ENCODE measurements at regions not wholly inside any gene's neighbourhood (a gene's known extent, or its start where the extent isn't known, plus 50 kb on each side); places are given as distances from the start of the nearest gene placed in this dataset.

DNA sequence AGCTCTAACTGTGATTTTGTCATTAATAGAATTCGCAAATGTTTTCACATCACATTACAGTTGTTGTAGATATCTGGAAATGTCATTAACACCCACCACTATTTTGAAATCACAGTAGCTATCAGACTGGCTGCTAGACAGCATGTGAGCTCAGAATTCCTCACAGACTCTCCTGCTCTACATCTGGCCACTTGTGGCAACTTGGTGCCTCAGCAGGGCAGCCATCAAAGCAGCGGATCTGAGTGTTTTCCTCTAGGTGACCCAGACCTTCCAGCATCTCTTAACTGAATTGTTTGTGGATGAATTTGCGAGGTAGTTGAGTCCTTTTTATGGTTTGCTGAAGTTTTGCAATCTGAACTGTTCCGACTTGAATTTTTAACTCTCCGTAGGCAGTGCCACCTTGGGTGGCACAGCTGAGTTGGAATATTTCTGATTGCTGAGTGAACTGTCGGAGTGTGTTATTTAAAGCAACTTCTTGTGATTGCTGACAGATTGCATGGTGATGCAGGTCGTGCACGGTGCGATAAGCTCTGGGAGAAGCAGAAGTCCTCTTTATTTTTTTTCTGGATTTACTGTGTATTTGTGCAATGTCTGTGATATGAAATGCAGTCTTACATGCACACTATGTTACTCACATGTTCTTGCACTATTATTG lies 114.0 kb upstream of the PLET1 start:
- H3K27me3 Mint-ChIP-seq, result peaks cover 0 to 9% (median 0%) of the 10 kb centered on the region in 5 donors
- H3K27ac ChIP-seq (ENCODE audit: low read depth, low read length), result no peak overlapping the region
- intact Hi-C loops (cut with micrococcal nuclease), result no loop called here
- H3K4me1 ChIP-seq (ENCODE audit: control insufficient read depth in 2 of 2, insufficient read depth in 2 of 2, low read length in 2 of 2), result no peaks in the 10 kb centered on the region
- no peak overlapping the region for H3K27ac Mint-ChIP-seq
- H3K4me1 Mint-ChIP-seq, result peaks cover 0 to 1% (median 0%) of the 10 kb centered on the region in 7 donors
- no peak for DNase-seq
- no peaks in the 10 kb centered on the region for H3K9me3 ChIP-seq (ENCODE audit: control insufficient read depth in 2 of 3, low read length in 3 of 3)
- ATAC-seq, result no peak
- H3K9me3 Mint-ChIP-seq, result peaks cover 0 to 4% (median 0%) of the 10 kb centered on the region in 11 donors
- CTCF ChIA-PET, result no interaction called here
- H3K4me3 Mint-ChIP-seq, result no peak overlapping the region
- no peak overlapping the region for H3K4me3 ChIP-seq (ENCODE audit: low read length)
- peaks cover 0 to 8% (median 0%) of the 10 kb centered on the region in 5 donors for H3K36me3 Mint-ChIP-seq
- no peaks in the 10 kb centered on the region for H3K27me3 ChIP-seq (ENCODE audit: control insufficient read depth in 2 of 2, insufficient read depth in 2 of 2, low read length in 2 of 2)
- POLR2A ChIA-PET, result no interaction called here
- no peaks in the 10 kb centered on the region for H3K36me3 ChIP-seq (ENCODE audit: control insufficient read depth in 2 of 3, insufficient read depth in 3 of 3, low read length in 3 of 3)

DNA sequence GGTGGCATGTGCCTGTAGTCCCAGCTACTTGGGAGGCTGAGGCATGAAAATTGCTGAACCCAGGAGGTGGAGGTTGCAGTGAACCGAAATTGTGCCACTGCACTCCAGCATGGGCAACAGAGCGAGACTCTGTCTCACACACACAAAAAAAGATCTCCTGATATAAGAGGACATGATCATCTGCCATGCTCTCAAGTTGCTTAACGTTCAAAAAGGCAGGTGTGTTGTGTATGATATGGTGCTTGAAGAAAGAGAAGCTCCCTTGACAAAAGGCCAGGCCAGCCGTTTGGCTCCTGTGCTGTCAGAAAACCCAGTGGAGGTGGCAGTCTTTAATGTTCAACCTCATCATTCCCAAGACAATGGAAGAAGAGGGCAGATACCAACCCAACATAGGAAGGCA lies 117.3 kb upstream of the PLET1 start:
- DNase-seq (no peak), ATAC-seq (no peak)
- Mint-ChIP-seq H3K27ac (no peak overlapping the region), H3K36me3 (peaks cover 0 to 4% (median 0%) of the 10 kb centered on the region in 5 donors), H3K27me3 (peaks cover 0 to 4% (median 0%) of the 10 kb centered on the region in 5 donors), H3K4me3 (no peak overlapping the region), H3K9me3 (peaks cover 0 to 3% (median 0%) of the 10 kb centered on the region in 11 donors), H3K4me1 (no peaks in the 10 kb centered on the region)
- no peaks in the 10 kb centered on the region for H3K36me3 ChIP-seq (ENCODE audit: control insufficient read depth in 2 of 3, insufficient read depth in 3 of 3, low read length in 3 of 3)
- ChIA-PET CTCF (no interaction called here), POLR2A (no interaction called here)
- H3K27me3 ChIP-seq (ENCODE audit: control insufficient read depth in 2 of 2, insufficient read depth in 2 of 2, low read length in 2 of 2), result no peaks in the 10 kb centered on the region
- intact Hi-C loops (cut with micrococcal nuclease), result no loop called here
- no peak overlapping the region for H3K27ac ChIP-seq (ENCODE audit: low read depth, low read length)
- H3K4me3 ChIP-seq (ENCODE audit: low read length), result no peak overlapping the region
- no peaks in the 10 kb centered on the region for H3K9me3 ChIP-seq (ENCODE audit: control insufficient read depth in 2 of 3, low read length in 3 of 3)
- no peaks in the 10 kb centered on the region for H3K4me1 ChIP-seq (ENCODE audit: control insufficient read depth in 2 of 2, insufficient read depth in 2 of 2, low read length in 2 of 2)

DNA sequence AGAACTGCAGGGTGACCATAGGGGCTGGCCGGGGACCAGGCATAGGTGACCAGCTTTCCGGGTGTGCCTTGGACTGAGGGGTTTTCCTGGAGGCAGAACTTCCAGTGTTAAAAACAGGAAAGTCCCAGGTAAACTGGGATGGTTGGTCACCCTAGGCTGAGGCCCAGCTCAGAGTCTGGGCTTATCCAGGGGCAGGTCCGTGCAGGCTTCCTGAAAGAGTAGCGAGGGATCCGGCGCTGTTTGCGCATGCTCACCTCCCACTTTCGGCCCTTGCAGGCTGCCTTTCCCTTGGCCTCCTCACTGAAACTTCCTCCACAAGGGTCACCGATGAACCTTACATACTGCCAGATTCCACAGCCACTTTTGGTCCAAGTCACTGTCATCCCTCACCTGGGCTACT lies 119.8 kb upstream of the PLET1 start:
- ATAC-seq (no peak), DNase-seq (no peak)
- no peak overlapping the region for H3K4me3 ChIP-seq (ENCODE audit: low read length)
- H3K36me3 ChIP-seq (ENCODE audit: control insufficient read depth in 2 of 3, insufficient read depth in 3 of 3, low read length in 3 of 3), result no peaks in the 10 kb centered on the region
- no peak overlapping the region for H3K27ac ChIP-seq (ENCODE audit: low read depth, low read length)
- H3K27ac Mint-ChIP-seq, result no peak overlapping the region
- no peaks in the 10 kb centered on the region for H3K36me3 Mint-ChIP-seq
- H3K27me3 ChIP-seq (ENCODE audit: control insufficient read depth in 2 of 2, insufficient read depth in 2 of 2, low read length in 2 of 2), result no peaks in the 10 kb centered on the region
- H3K4me3 Mint-ChIP-seq, result no peak overlapping the region
- CTCF ChIA-PET, result no interaction called here
- POLR2A ChIA-PET, result no interaction called here
- peaks cover 0 to 6% (median 0%) of the 10 kb centered on the region in 5 donors for H3K27me3 Mint-ChIP-seq
- H3K9me3 ChIP-seq (ENCODE audit: control insufficient read depth in 2 of 3, low read length in 3 of 3), result no peaks in the 10 kb centered on the region
- intact Hi-C loops (cut with micrococcal nuclease), result no loop called here
- no peaks in the 10 kb centered on the region for H3K4me1 Mint-ChIP-seq
- no peaks in the 10 kb centered on the region for H3K4me1 ChIP-seq (ENCODE audit: control insufficient read depth in 2 of 2, insufficient read depth in 2 of 2, low read length in 2 of 2)
- peaks cover 0 to 5% (median 0%) of the 10 kb centered on the region in 11 donors for H3K9me3 Mint-ChIP-seq

DNA sequence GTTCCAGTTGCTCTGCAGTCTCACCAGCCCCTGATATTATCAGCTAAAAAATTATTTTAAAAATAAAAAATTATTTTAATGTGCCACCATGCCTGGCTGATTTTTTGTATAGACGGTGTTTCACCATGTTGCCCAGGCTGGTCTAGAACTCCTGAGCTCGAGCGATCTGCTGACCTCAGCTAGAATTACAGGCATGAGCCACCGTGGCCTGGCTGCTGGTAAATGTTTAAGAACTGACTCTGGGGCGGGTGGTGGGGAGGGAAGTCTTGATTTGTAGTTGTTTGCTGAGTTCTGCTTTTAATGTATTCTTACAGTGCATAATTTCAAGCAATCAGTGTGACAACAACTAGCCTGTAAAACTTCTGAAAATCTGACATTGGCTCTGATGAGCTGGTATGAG lies 120.9 kb upstream of the PLET1 start:
- Mint-ChIP-seq H3K4me3 (no peak overlapping the region), H3K27me3 (peaks cover 0 to 6% (median 0%) of the 10 kb centered on the region in 5 donors), H3K4me1 (no peaks in the 10 kb centered on the region), H3K36me3 (no peaks in the 10 kb centered on the region), H3K27ac (no peak overlapping the region), H3K9me3 (peaks cover 0 to 6% (median 0%) of the 10 kb centered on the region in 11 donors)
- Histone ChIP-seq H3K9me3 (ENCODE audit: control insufficient read depth in 2 of 3, low read length in 3 of 3) (no peaks in the 10 kb centered on the region), H3K4me3 (ENCODE audit: low read length) (no peak overlapping the region), H3K4me1 (ENCODE audit: control insufficient read depth in 2 of 2, insufficient read depth in 2 of 2, low read length in 2 of 2) (no peaks in the 10 kb centered on the region), H3K36me3 (ENCODE audit: control insufficient read depth in 2 of 3, insufficient read depth in 3 of 3, low read length in 3 of 3) (no peaks in the 10 kb centered on the region), H3K27ac (ENCODE audit: low read depth, low read length) (no peak overlapping the region), H3K27me3 (ENCODE audit: control insufficient read depth in 2 of 2, insufficient read depth in 2 of 2, low read length in 2 of 2) (no peaks in the 10 kb centered on the region)
- no peak for ATAC-seq
- CTCF ChIA-PET, result no interaction called here
- intact Hi-C loops (cut with micrococcal nuclease), result no loop called here
- DNase-seq, result no peak
- POLR2A ChIA-PET, result no interaction called here

GRCh38 chr11:112382561-112382960 lies 121.9 kb upstream of the PLET1 start:
- Mint-ChIP-seq H3K4me3 (no peak overlapping the region), H3K9me3 (peaks cover 0 to 9% (median 0%) of the 10 kb centered on the region in 11 donors), H3K27ac (no peak overlapping the region), H3K27me3 (peaks cover 0 to 6% (median 0%) of the 10 kb centered on the region in 5 donors), H3K36me3 (no peaks in the 10 kb centered on the region), H3K4me1 (no peaks in the 10 kb centered on the region)
- ChIA-PET POLR2A (no interaction called here), CTCF (no interaction called here)
- no peak for ATAC-seq
- H3K27ac ChIP-seq (ENCODE audit: low read depth, low read length), result no peak overlapping the region
- H3K36me3 ChIP-seq (ENCODE audit: control insufficient read depth in 2 of 3, insufficient read depth in 3 of 3, low read length in 3 of 3), result no peaks in the 10 kb centered on the region
- no peaks in the 10 kb centered on the region for H3K9me3 ChIP-seq (ENCODE audit: control insufficient read depth in 2 of 3, low read length in 3 of 3)
- no peaks in the 10 kb centered on the region for H3K27me3 ChIP-seq (ENCODE audit: control insufficient read depth in 2 of 2, insufficient read depth in 2 of 2, low read length in 2 of 2)
- DNase-seq, result no peak
- intact Hi-C loops (cut with micrococcal nuclease), result no loop called here
- H3K4me3 ChIP-seq (ENCODE audit: low read length), result no peak overlapping the region
- no peaks in the 10 kb centered on the region for H3K4me1 ChIP-seq (ENCODE audit: control insufficient read depth in 2 of 2, insufficient read depth in 2 of 2, low read length in 2 of 2)

DNA sequence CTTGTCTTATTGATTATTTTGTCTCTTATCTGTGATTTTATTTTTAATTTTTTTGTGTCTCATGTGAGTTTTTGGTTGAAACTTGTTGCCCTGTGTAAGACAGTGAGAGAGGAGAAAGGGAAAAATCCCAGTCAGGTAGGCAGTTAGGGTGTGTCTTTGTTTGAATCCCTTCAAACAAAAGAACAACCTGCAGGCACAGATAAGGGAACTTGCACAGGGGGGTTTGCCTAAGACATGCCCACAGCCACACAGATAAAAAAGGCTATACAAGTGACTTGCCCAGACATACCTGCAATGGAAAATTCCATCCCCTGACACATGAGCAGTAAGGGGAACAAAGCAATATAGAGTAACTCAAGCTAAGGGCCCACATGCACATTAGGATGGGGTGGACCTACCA lies 127.8 kb upstream of the PLET1 start:
- DNase-seq (no peak), ATAC-seq (no peak)
- no peak overlapping the region for H3K27ac Mint-ChIP-seq
- Histone ChIP-seq H3K27ac (ENCODE audit: low read depth, low read length) (no peak overlapping the region), H3K4me3 (ENCODE audit: low read length) (no peak overlapping the region), H3K27me3 (ENCODE audit: control insufficient read depth in 2 of 2, insufficient read depth in 2 of 2, low read length in 2 of 2) (no peaks in the 10 kb centered on the region), H3K9me3 (ENCODE audit: control insufficient read depth in 2 of 3, low read length in 3 of 3) (peaks cover 0 to 3% (median 0%) of the 10 kb centered on the region in 3 experiments), H3K4me1 (ENCODE audit: control insufficient read depth in 2 of 2, insufficient read depth in 2 of 2, low read length in 2 of 2) (no peaks in the 10 kb centered on the region), H3K36me3 (ENCODE audit: control insufficient read depth in 2 of 3, insufficient read depth in 3 of 3, low read length in 3 of 3) (no peaks in the 10 kb centered on the region)
- CTCF ChIA-PET, result no interaction called here
- peaks cover 0 to 32% (median 29%) of the 10 kb centered on the region in 5 donors for H3K36me3 Mint-ChIP-seq
- H3K27me3 Mint-ChIP-seq, result peaks cover 0 to 18% (median 5%) of the 10 kb centered on the region in 5 donors
- no peak overlapping the region for H3K4me3 Mint-ChIP-seq
- H3K4me1 Mint-ChIP-seq, result peaks cover 0 to 18% (median 0%) of the 10 kb centered on the region in 7 donors
- peaks cover 0 to 28% (median 8%) of the 10 kb centered on the region in 11 donors for H3K9me3 Mint-ChIP-seq
- intact Hi-C loops (cut with micrococcal nuclease), result no loop called here
- POLR2A ChIA-PET, result no interaction called here

- no peaks in the 10 kb centered on the region for H3K4me1 ChIP-seq (ENCODE audit: control insufficient read depth in 2 of 2, insufficient read depth in 2 of 2, low read length in 2 of 2)
- CTCF ChIA-PET, result no interaction called here
- no peak overlapping the region for H3K27ac ChIP-seq (ENCODE audit: low read depth, low read length)
- intact Hi-C loops (cut with micrococcal nuclease), result no loop called here
- no peak overlapping the region for H3K4me3 Mint-ChIP-seq
- peaks cover 0 to 25% (median 5%) of the 10 kb centered on the region in 11 donors for H3K9me3 Mint-ChIP-seq
- ATAC-seq (no peak), DNase-seq (no peak)
- peaks cover 0 to 18% (median 5%) of the 10 kb centered on the region in 5 donors for H3K27me3 Mint-ChIP-seq
- H3K27me3 ChIP-seq (ENCODE audit: control insufficient read depth in 2 of 2, insufficient read depth in 2 of 2, low read length in 2 of 2), result no peaks in the 10 kb centered on the region
- H3K27ac Mint-ChIP-seq, result no peak overlapping the region
- no peak overlapping the region for H3K4me3 ChIP-seq (ENCODE audit: low read length)
- H3K36me3 Mint-ChIP-seq, result peaks cover 0 to 32% (median 29%) of the 10 kb centered on the region in 5 donors
- POLR2A ChIA-PET, result no interaction called here
- H3K4me1 Mint-ChIP-seq, result peaks cover 0 to 18% (median 0%) of the 10 kb centered on the region in 7 donors
- peaks cover 0 to 3% (median 0%) of the 10 kb centered on the region in 3 experiments for H3K9me3 ChIP-seq (ENCODE audit: control insufficient read depth in 2 of 3, low read length in 3 of 3)
- H3K36me3 ChIP-seq (ENCODE audit: control insufficient read depth in 2 of 3, insufficient read depth in 3 of 3, low read length in 3 of 3), result no peaks in the 10 kb centered on the region
Observed at GRCh38 chr11:112391086-112391485, 130.4 kb upstream of the PLET1 start.
